Adipocyte (in vitro differentiated cells): ENCODE measurements at regions not wholly inside any gene's neighbourhood (a gene's known extent, or its start where the extent isn't known, plus 50 kb on each side); places are given as distances from the start of the nearest gene placed in this dataset.
A peak's percentile ranks its signal among the peaks of the same experiment; 100 is the strongest.

Experiments
- DNase-seq: peaks from one replicate; pipeline ENCODE4 v3.0.0-alpha.2; 2015; ENCODE audit warnings: low read depth
- H3K27me3 ChIP-seq: replicated peaks from 2 replicates; pipeline ENCODE4 v1.7.0; 2013; ENCODE audit warnings: mild to moderate bottlenecking, low read length, moderate library complexity; ENCODE audit not compliant: control insufficient read depth, insufficient read depth
- H3K36me3 ChIP-seq: 2 replicates; pipeline ENCODE4 v1.7.0; 2013; ENCODE audit warnings: low read length, mild to moderate bottlenecking, moderate library complexity; ENCODE audit not compliant: control insufficient read depth, insufficient read depth, severe bottlenecking
- H3K4me1 ChIP-seq: 2 replicates; pipeline ENCODE4 v1.7.0; 2013; ENCODE audit warnings: mild to moderate bottlenecking, low read length, moderate library complexity; ENCODE audit not compliant: control insufficient read depth, insufficient read depth
- H3K4me3 ChIP-seq: 2 replicates; pipeline ENCODE4 v1.7.0; 2013; ENCODE audit warnings: mild to moderate bottlenecking, low read length, moderate library complexity
- H3K9ac ChIP-seq: 2 replicates; pipeline ENCODE4 v1.7.0; 2013; ENCODE audit warnings: mild to moderate bottlenecking, low read length, moderate library complexity
- H3K9me3 ChIP-seq: 2 replicates; pipeline ENCODE4 v1.7.0; 2013; ENCODE audit warnings: mild to moderate bottlenecking, low read length, moderate library complexity; ENCODE audit not compliant: control insufficient read depth

DNA sequence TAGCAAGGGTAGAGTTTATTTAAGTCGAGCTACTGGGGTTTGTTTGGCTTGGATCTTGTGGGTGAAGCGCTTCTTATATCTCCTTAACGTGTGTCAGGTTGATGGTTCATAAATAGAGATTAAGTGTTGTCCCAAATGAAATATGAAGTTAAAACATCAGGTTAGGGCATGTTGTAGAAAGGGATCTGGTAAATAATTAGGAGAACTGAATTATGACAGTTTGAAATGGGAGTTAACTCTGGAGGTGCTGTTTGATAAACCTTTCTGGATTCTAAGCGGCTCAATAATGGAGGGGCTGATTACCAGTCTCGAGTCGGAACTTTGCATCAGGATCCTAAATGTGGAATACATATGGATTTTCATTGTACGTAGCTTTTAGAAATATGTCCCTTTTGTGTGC lies 717.0 kb upstream of the WWC1 start:
- Histone ChIP-seq H3K9ac (no peak overlapping the region), H3K4me1 (peaks cover 30% of the 10 kb centered on the region), H3K36me3 (no peaks in the 10 kb centered on the region), H3K9me3 (no peaks in the 10 kb centered on the region), H3K4me3 (peak overlapping the region; percentile 74), H3K27me3 (peaks cover 39% of the 10 kb centered on the region)
- no peak for DNase-seq

DNA sequence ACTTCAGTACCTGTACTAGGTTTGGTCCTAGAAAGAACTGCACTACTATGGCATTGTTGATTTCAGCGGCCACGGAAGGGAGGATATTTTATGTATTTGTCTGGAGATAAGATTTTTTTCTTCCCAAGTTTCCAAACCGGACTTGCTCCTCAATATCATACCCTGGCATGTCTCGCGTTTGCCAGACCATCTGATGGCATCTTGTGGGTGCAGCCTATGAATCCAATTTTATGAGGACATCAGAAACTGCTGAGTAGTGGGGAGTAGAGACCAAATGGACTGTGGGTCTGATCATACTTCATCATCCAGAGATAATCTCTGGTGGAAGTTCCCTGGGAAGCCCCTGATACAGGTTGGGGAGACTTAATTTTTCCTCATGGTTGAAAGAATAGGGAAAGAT lies 716.1 kb upstream of the WWC1 start:
- H3K4me3 ChIP-seq: no peak overlapping the region
- H3K9me3 ChIP-seq: no peaks in the 10 kb centered on the region
- no peak overlapping the region for H3K9ac ChIP-seq
- H3K27me3 ChIP-seq: peaks cover 39% of the 10 kb centered on the region
- DNase-seq: no peak
- H3K36me3 ChIP-seq: no peaks in the 10 kb centered on the region
- H3K4me1 ChIP-seq: peaks cover 38% of the 10 kb centered on the region

DNA sequence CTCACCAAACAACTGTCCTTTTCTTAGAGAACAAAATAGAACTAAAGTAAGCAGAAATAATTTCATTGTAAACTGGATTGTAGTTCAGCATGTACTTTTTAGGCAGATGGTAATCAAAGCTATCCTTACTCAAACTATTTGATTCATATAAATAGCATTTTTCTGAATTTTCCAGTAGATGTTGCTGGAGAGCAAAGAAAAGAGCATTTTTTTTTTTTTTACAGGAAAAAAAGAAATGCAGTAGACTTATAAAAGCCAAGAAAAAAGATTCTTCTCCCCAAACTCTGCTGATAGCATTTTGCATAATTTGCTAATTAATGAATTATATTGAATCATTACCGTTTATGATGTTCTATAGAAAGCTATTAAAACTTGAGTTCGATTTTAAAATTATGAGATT lies 715.3 kb upstream of the WWC1 start:
- H3K9me3 ChIP-seq: no peaks in the 10 kb centered on the region
- no peak for DNase-seq
- peaks cover 31% of the 10 kb centered on the region for H3K4me1 ChIP-seq
- H3K36me3 ChIP-seq: no peaks in the 10 kb centered on the region
- peaks cover 39% of the 10 kb centered on the region for H3K27me3 ChIP-seq
- no peak overlapping the region for H3K4me3 ChIP-seq
- H3K9ac ChIP-seq: no peak overlapping the region

DNA sequence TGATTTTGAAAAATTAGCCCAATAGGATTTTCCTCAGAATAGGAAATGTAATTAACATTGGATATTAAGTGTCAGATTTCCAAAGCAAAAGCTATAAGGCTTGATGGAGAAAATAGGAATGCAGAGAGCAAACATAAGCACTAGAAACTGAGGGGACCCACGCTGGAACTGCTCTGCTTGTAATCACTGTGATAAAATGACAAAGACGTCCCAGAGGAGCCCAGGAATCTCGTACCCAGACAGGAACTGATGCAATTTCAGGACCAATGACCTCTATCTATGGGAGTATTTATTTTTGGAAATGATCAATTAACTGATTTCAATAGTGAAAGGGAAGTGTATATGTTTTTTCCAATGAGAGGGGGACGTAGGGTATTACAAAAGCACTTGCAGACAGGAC lies 714.5 kb upstream of the WWC1 start:
- Histone ChIP-seq H3K9me3 (no peaks in the 10 kb centered on the region), H3K36me3 (no peaks in the 10 kb centered on the region), H3K9ac (no peak overlapping the region), H3K4me1 (peaks cover 24% of the 10 kb centered on the region), H3K4me3 (no peak overlapping the region), H3K27me3 (peaks cover 39% of the 10 kb centered on the region)
- no peak for DNase-seq

DNA sequence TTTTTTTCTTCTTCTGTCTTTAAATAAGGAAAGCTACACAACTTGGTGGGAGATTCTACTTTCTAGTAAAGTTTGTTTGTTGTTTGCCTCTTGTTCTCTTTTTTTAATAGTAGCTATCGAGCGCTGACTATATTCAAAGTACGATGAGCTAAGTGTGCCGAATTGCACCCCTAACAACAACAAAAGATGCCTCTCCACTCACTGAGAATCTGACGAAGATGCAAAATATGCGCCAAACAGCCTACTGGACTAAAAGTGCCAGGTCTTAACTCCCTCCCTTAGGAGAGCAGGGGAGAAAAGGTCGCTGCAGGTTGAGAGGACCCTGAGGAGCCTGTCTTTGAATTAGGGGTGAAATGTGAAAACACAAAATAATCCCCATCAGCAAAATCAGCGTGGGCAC lies 713.8 kb upstream of the WWC1 start:
- Histone ChIP-seq H3K4me1 (peaks cover 24% of the 10 kb centered on the region), H3K9ac (no peak overlapping the region), H3K4me3 (no peak overlapping the region), H3K36me3 (no peaks in the 10 kb centered on the region), H3K9me3 (no peaks in the 10 kb centered on the region), H3K27me3 (peaks cover 39% of the 10 kb centered on the region)
- DNase-seq: no peak

DNA sequence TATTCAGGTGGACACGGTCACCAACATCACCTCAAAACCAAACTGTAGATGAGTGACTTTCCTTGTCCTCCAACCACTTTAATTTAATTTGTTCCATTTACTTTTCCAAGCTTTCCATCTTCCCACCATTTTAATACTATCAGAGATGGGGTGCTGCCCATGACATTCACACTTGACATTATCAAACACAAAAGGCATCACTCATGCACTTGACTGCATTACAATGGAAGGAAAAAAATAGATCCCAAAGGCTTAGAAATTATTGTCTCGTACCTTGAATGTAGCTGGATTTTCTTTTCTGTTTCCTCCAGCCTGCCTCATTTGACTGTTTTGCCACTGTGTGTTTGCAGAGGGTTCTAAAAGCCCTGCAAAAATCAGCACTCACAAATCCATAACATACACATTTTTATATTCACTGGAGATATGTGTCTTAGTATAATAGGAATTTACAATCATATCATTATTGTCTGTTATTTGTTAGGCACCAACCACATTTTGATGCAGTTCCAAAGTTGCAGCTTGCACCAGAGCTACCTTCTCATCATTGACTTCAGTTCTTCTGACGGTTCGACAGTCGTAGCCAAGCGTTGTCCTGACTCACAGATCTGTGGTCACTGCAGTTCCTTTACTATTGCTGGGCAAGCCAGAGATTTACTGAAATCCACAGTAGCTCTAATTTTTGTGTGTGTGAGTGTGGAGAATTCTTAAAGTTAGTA lies 712.3 kb upstream of the WWC1 start:
- Histone ChIP-seq H3K27me3 (peaks cover 29% of the 10 kb centered on the region), H3K4me1 (peaks cover 25% of the 10 kb centered on the region), H3K9me3 (no peaks in the 10 kb centered on the region), H3K4me3 (peak overlapping the region; percentile 22), H3K36me3 (no peaks in the 10 kb centered on the region), H3K9ac (no peak overlapping the region)
- DNase-seq: no peak

DNA sequence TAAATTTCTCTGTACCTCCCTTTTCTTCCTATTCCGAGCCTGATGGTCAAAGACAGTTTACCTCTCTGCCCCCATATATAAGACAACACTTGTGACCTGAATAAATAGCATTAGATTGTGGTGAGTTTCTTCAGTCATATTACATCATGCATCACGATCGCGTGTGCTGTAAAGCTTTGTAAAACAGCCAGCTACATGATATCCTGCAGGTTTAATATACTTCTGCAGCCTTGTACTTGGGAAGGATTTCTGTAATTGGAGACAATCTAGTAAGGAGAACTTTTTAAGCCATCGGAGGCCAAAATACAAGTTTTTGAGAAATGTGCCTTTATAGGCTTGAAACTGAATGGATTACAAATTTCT lies 711.8 kb upstream of the WWC1 start:
- Histone ChIP-seq H3K36me3 (no peaks in the 10 kb centered on the region), H3K27me3 (peaks cover 24% of the 10 kb centered on the region), H3K9me3 (no peaks in the 10 kb centered on the region), H3K9ac (no peak overlapping the region), H3K4me3 (peak overlapping the region; percentile 22), H3K4me1 (peaks cover 23% of the 10 kb centered on the region)
- DNase-seq: peak; percentile 29

DNA sequence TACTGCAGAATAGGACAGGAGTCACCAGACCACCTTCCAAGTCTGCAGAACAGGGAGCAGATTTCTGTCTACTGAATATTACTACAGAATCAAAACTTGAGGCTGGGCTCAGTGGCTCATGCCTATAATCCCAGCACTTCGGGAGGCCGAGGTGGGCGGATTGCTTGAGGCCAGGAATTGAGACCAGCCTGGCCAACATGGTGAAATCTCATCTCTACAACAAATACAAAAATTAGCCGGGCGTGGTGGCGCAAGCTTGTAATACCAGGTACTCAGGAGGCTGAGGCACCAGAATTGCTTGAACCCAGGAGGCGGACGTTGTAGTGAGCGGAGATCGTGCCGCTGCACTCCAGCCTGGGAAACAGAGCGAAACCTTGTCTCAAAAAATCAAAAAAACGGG lies 710.8 kb upstream of the WWC1 start:
- Histone ChIP-seq H3K4me1 (peaks cover 23% of the 10 kb centered on the region), H3K36me3 (no peaks in the 10 kb centered on the region), H3K4me3 (no peak overlapping the region), H3K9me3 (no peaks in the 10 kb centered on the region), H3K9ac (no peak overlapping the region), H3K27me3 (peaks cover 15% of the 10 kb centered on the region)
- DNase-seq: no peak

DNA sequence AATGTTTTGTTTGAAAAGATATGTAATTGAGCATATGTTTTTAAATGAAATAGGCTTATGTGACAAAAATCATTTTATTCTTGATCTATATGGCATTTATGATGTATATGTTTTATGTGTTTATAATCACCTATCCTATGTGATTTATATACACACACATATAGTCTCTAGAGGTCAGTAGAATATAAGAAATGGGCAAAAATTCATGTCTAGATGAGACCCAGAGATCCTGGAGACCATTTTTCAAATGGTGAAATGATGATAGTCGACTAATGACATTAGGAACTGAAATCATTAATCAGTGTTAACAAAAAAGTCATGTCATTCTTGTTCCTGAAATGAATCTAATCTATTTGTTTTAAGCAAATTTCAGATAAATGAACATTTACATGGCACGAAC lies 709.2 kb upstream of the WWC1 start:
- Histone ChIP-seq H3K27me3 (peaks cover 10% of the 10 kb centered on the region), H3K4me1 (peaks cover 23% of the 10 kb centered on the region), H3K4me3 (no peak overlapping the region), H3K36me3 (no peaks in the 10 kb centered on the region), H3K9ac (no peak overlapping the region), H3K9me3 (no peaks in the 10 kb centered on the region)
- peak; percentile 71 for DNase-seq

DNA sequence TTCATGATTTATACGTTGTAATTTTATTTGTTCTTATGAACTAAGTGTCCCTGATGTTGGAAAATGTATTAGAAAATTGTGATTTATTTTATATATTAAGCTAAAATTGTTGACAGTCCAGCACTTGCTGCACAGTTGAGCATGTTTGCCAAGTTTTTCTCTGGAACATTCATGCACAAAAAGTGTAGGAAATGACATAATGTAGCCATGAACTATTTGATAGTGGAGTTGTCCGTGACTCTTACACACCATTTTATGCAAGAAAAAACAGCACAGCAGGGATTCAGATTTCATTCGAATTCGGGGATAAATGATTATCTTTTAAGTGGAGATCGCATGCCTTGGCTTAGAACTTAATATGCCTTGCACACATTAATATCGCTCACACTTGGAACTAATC lies 708.6 kb upstream of the WWC1 start:
- peaks cover 23% of the 10 kb centered on the region for H3K4me1 ChIP-seq
- H3K9me3 ChIP-seq: no peaks in the 10 kb centered on the region
- peak overlapping the region; percentile 19 for H3K9ac ChIP-seq
- no peak for DNase-seq
- H3K27me3 ChIP-seq: peaks cover 4% of the 10 kb centered on the region
- peak overlapping the region; percentile 49 for H3K4me3 ChIP-seq
- no peaks in the 10 kb centered on the region for H3K36me3 ChIP-seq

DNA sequence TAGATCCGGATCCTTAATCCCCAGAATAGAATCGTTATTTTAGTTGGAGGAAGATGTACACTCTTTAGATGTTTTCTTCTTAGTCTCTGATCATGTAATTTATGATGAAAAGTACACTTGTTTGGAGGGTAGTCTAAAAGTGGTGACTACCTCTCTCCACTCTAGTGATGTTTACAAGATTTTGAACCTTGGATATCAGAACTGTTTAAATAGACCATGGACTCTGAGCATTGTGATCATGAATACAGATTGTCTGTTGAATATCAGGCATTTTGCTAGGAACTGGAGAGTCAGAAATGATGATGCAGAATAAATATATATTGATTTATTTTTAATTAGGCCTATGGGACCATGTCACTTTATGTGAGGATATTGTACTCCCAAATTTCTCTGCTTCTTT lies 706.3 kb upstream of the WWC1 start:
- Histone ChIP-seq H3K36me3 (no peaks in the 10 kb centered on the region), H3K27me3 (no peaks in the 10 kb centered on the region), H3K4me1 (peaks cover 16% of the 10 kb centered on the region), H3K9ac (no peak overlapping the region), H3K4me3 (no peak overlapping the region), H3K9me3 (no peaks in the 10 kb centered on the region)
- no peak for DNase-seq

DNA sequence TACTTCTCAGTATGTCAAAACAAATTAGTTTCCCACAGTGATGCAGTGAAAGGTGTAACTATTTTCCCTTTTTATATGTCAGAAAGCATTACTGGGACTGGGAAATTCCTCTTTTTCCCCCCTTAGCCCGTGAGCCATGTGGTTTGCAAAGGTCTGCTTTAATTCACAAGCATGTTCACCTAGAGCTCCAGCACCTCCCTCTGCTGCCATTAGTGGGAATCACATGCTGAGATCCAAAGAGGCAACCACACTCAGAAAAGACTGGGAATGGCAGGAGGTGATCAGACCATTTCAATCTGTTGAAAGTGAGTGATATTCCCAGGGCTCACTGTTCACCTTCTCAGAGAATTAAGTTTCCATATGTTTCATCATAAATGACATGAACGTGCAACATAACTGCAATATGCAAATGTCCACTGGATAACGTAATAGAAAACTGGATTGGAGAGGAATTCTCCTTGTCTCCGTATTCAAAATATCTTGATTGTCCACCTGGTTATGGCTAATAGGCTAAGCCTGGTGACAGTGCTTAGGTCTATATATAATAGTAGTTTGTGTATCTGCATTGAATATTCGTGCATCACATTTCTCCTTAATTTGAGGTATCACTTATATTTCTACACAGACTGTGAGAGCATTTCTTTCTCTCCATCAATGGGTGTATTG lies 703.5 kb upstream of the WWC1 start:
- H3K27me3 ChIP-seq: no peaks in the 10 kb centered on the region
- peak; percentile 41 for DNase-seq

More for the DNA sequence above, 703.5 kb upstream of the WWC1 start:
- Histone ChIP-seq H3K4me3 (no peak overlapping the region), H3K36me3 (no peaks in the 10 kb centered on the region), H3K9me3 (no peaks in the 10 kb centered on the region), H3K4me1 (peaks cover 8% of the 10 kb centered on the region), H3K9ac (no peak overlapping the region)
